ENCODE measurements at regions not wholly inside any gene's neighbourhood (a gene's known extent, or its start where the extent isn't known, plus 50 kb on each side); places are given as distances from the start of the nearest gene placed in this dataset.

DNA sequence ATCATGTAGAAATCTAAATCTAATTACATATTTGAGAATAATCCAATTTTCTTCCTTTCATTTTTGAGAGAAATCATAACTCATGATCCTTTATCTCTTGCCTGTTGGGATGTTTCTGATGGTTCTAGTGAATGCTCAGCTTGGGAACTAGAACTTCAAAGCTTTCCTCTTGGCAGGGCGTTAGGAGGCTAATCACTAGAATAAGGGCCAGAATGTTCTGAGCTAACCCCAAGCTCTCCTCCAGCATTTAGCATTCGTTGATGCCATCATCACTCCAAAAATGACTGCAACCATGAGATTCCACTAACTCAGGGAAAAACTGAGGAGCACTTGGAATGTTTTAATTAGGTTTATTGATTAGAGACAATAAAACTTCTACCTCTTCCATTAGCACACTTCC lies 93.9 kb upstream of the DPT start:
- TF ChIP-seq CTCF (optimal IDR thresholded peaks at IDR 0.05 in 1 of 3, IDR thresholded peaks at IDR 0.05 in 1 of 3, conservative IDR thresholded peaks at IDR 0.05 in 1 of 3; ENCODE audit: extremely low read depth in 1 of 3, insufficient read depth in 2 of 3, low read length in 3 of 3) (no peak), EZH2 (IDR thresholded peaks at IDR 0.05; ENCODE audit: low read length) (no peak)

Data from keratinocyte (primary cell).